ENCODE measurements at regions not wholly inside any gene's neighbourhood (a gene's known extent, or its start where the extent isn't known, plus 50 kb on each side); places are given as distances from the start of the nearest gene placed in this dataset.
"Not testable (repeated sequence)": the region's sequence is repeated elsewhere in the genome, so short reads cannot be mapped to it uniquely, and the experiment has no call there.

DNA sequence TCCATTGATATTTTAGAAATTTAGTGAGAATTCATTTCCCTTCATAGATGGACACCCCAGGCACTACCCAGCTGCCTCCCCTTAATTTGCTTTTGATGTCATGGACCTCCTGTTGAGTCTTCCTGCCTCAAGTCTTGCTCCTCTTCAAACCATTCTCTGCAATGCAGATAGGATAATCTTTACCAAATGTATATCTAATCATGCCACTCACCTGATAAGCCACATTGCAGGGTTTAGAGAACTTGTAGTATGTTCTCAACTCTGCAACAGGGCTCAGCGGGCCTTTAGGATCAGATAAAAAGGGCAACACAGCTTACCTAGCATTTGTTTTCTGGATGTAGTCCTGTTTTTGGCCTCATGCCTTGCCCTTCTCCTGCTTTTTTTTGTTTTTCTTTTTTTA, 234.5 kb downstream of the EMP1 start:
- DNase-seq, result no peak

DNA sequence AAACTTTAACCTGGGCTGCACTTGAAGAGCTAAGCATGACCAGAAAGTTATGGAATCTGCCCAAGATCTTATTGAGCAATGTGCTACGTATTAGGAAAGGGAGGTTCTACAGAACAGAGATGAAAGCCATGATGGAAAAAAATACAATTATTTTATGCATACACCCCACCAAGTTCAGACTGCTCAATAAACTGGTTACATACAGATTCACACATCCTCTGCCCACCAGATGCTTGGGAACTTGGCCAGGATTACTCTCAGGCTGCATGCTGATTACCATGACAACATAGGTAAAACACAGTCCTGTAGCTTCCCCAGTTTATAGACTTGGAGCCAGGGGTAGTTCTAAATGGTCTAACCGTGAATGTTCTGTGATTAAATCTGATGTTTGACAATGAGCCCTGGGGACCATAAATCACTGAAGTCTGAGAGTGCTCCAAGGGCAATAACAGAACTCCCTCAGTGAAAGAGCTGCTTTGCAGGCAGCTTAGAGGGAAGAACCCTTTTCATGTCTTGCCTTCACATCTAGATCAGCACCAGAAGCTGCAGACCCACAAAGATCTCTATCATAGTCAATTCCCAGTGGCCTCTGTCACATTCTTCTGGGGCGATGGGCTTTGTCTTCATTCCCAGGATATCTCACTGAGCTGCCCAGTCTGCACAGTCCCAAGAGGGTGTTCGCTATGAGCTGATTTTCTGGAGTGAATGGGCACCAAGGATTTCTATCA, 232.2 kb downstream of the EMP1 start:
- DNase-seq, result no peak

DNA sequence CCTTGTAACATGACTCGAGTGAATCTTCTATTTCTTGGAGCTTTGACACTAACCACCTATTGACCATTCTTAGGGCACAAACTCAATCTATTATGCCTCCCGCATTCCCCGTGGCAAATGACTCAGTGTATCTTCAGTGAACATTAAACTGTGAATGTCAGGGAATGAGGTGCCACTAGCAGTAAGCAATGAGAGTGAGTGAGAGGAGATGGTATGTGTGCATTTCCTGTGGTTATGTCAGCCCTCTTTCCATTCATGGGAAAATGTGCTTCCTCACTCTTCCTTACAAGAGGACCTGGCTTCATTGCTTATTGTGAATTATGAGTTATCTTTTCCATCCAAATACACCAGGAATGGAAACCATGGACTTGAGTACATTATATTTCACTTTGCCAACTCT, 229.2 kb downstream of the EMP1 start:
- no peak for DNase-seq

GRCh38 chr12:13422291-13422690, 225.8 kb downstream of the EMP1 start:
- no peak for DNase-seq

GRCh38 chr12:13417516-13417915, 221.0 kb downstream of the EMP1 start:
- no peak for DNase-seq

GRCh38 chr12:13411287-13411686, 214.8 kb downstream of the EMP1 start:
- no peak for DNase-seq

DNA sequence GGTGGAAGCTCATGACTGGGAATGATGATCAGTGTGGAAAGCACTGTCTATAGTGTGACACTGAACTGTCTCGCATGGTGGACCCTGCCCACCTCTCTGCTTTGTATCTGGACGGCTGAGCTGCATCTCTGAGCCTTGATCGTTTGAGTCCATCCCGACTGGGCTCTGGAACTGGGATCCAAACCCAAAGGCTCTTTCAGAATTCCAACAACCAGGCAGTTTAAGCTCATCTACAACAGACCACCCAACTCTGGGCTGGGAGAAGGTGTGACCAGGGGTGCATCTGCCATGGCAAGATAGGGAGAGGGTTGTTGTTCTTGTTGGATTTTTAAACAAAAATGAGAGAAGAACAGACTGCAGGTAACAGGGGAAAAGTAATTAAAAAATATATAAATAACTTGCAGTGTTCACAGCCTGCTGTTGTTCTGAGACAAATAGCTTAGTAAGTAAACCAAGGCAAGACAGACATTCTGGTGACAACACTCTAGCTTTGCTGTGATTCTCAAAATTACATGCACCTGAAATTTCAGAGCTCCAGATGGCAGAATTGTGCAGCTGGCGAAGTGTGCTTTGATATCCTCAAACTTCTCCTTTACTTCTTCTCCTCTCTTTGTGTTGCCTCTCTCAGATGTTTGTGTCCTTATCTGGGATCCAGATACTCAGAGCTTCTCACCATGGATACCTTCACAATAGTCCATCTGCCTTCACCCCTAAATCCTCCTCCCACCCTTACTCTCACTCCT, 209.6 kb downstream of the EMP1 start:
- no peak for DNase-seq

DNA sequence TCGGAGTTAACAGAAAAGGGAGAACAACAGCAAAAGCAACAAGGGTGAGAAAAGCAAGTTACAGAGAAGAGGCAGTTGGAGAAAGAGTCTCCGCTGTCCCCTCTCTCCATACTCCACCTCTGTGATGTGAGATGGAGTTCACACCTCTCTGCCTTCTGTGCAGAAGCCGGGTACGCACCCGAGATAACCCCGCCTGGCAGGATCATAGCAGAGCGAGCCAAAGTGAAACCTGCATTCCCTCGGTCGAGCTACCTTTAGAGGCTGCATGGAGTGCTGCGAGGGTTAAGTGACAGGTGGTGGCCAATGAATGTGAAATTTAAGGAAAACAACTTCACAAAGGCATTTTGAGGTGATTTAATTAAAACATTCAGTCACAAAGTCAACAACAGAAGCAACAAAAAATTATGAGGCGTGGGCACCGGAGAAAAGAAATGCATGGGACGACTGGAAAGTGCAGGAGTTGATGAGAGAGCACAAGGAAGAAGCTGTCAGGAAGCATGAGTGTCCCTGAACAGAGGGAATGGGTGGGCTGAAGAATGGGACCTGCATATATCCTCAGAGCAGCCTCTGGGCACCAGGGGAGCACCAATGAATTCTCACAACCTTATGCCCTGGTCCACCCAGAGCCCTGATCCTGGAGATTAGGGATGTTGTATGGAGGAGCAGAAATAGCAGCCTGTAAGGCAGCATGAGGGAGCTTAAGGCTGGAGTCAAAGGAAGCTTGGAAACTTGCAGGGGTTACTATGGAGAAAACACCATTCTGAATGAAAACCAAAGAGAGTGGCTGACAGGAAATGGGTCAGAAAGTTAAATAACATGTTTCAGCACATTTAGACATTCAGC, 208.3 kb downstream of the EMP1 start:
- DNase-seq, result no peak

- DNase-seq, result no peak
These were observed 207.6 kb downstream of the EMP1 start for GRCh38 chr12:13404111-13404628.

GRCh38 chr12:13391375-13391774, 194.8 kb downstream of the EMP1 start:
- not testable (repeated sequence) for DNase-seq

DNA sequence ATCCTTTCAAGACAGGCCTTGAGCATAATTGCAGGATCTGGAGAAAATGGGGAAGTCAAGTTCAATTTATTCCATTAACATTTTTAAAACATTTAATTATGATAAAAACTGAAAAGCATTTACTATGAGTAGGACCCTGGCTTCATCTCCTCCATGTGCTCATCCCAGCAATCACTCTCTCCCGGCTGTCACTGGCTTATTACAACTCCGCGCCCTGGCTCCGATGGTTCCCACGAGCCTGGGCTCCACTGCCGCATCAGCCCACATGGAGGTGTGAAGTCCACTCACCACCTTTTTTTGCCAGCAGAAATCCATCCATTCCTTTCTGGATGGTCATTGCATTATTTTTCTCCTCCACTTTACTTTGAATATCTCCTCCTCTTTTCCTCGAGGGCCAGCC, 194.4 kb downstream of the EMP1 start:
- no peak for DNase-seq

DNA sequence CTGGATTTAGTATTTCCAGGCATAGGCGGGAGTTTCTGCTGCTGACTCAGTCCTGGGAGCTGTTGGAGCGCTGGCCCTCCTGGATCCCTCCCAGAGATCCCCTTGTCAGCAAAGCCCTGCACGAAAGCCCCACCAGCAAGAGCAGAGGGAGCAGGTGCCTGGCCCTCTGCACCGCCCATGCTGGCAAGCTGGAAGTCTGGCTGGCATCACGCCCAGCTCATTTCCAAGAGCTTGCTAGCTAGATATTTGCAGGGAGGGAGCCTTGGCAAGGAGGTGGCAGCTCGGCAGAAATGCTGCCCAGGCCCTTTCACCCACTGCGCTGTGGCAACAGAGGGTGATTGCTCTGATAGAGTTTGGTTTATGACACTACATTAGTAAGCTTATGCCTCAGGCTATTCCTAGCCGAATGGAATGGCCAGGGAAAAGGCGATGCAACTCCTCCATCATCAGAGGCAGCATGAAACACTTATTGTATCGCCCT, 193.9 kb downstream of the EMP1 start:
- no peak for DNase-seq

- no peak for DNase-seq
These were observed 190.6 kb downstream of the EMP1 start for GRCh38 chr12:13387101-13387500.

DNA sequence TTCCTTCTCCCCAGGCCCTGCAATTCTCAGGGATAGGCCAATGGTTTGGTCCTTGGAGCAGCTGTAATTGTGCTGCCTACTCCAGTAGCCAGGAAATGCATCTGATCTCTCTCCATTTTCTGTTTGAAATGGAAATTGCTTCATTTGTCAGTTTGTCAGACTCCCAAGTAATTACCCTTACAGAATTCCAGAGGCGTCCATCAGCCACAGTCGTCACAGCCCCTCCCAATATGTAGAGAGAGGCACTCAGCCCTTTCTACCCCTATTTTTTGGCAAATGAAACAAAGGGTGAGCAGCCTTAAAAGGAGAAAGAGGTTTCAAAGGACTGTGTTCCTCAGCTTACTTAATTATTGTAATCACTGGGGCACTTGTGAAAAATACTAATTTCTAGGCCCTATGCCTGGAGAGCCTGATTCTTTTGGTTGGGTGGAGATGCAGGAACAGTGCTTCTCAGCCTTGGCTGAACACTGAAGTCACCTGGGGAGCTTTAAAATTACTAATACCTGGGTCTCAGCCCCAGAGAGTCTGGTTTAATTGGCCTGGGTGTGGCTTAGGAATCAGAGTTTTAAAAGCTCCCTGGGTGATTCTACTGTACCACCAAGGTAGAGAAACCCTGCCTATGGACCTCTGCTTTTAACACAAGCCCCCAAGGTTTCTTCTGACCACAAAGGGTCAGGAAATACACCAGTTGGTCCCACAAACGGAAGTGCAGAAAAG, 190.0 kb downstream of the EMP1 start:
- DNase-seq, result no peak

GRCh38 chr12:13383379-13383778, 186.9 kb downstream of the EMP1 start:
- no peak for DNase-seq

DNA sequence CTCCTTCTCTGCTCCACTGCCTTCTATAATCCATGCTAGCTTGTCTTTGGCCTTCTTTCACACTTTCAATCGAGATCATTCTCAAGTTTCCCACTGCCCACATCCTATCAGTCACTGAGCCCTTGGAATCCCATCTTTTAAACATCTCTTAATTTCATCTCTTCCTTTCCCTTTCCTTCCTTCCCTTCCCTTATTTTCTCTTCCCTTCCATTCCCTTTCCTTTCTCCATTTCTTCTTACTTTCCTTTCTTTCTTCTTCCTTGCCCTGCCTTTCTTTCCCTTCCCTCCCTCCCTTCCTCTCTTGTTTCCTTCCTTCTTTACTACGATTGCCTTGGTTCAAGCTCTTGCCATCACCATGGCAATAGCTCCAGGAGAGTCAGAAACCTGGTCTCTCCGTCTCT, 183.8 kb downstream of the EMP1 start:
- no peak for DNase-seq

GRCh38 chr12:13379531-13380188, 183.1 kb downstream of the EMP1 start:
- DNase-seq, result no peak

- DNase-seq, result no peak
These were observed 181.2 kb downstream of the EMP1 start for GRCh38 chr12:13377698-13378097.

GRCh38 chr12:13376610-13377373, 180.3 kb downstream of the EMP1 start:
- DNase-seq, result no peak

- DNase-seq, result no peak
These were observed 179.2 kb downstream of the EMP1 start for GRCh38 chr12:13375583-13376345.
